Ovary (tissue), 7 donors: ENCODE measurements at regions not wholly inside any gene's neighbourhood (a gene's known extent, or its start where the extent isn't known, plus 50 kb on each side); places are given as distances from the start of the nearest gene placed in this dataset.

Experiments
- DNase-seq, 5 donors: peaks; one replicate each; pipeline ENCODE4 v3.0.0-alpha.2; 2019 to 2020
- H3K27ac ChIP-seq, 2 donors: fragments of 200-600 bp; one replicate each; pipeline versions ENCODE4 v1.5.1 to v1.8.0; 2019 to 2022
- H3K27me3 ChIP-seq: fragments of 200-600 bp; one replicate; pipeline ENCODE4 v1.8.0; 2022
- H3K36me3 ChIP-seq: fragments of 200-600 bp; sonication (generic); one replicate; pipeline ENCODE4 v1.5.1; 2019
- H3K4me1 ChIP-seq: one replicate; pipeline ENCODE4 v1.8.1; 2013; ENCODE audit warnings: mild to moderate bottlenecking, moderate library complexity; ENCODE audit not compliant: insufficient read depth
- H3K4me3 ChIP-seq: fragments of 200-600 bp; sonication (generic); one replicate; pipeline ENCODE4 v1.5.1; 2017
- H3K9me3 ChIP-seq, 2 donors: fragments of 200-600 bp in 1 of 2; sonication (generic) in 1 of 2; one replicate each; pipeline versions ENCODE4 v1.5.1 to v1.8.1; 2013 to 2019; ENCODE audit warnings: mild to moderate bottlenecking in 1 of 2, moderate library complexity in 1 of 2
- EP300 ChIP-seq: sonication (generic); formaldehyde crosslinking; IDR thresholded peaks from one replicate; pipeline ENCODE4 v1.6.1; 2017; ENCODE audit warnings: antibody characterized with exemption
- POLR2A ChIP-seq: fragments of 450-650 bp; IDR thresholded peaks from one replicate; pipeline ENCODE4 v1.6.1; 2017; ENCODE audit warnings: antibody characterized with exemption, mild to moderate bottlenecking, moderate library complexity
- WGBS, 3 donors: extraction: QIAGEN DNeasy Blood & Tissue Kit in 1 of 3; methylation state at CpG; one replicate each; pipeline versions ENCODE4 v1.1.5 to v1.1.7; 2013 to 2017; 5-methylcytosine and 5-hydroxymethylcytosine counted together
- intact Hi-C, 4 donors: fragments of 100-400 bp; cut with DNase I; formaldehyde crosslinking; loops; one replicate each; pipeline versions ENCODE4 v1.11.0 to v1.15.1; 2022 to 2023
- TF ChIP-seq, protein P1 (sequence below), 3 donors: fragments of 450-650 bp in 2 of 3; fragments of 200-600 bp in 1 of 3; IDR thresholded peaks; one replicate each; pipeline versions ENCODE4 v1.5.1 to v1.8.0; 2016 to 2022; ENCODE audit warnings: antibody characterized with exemption in 3 of 3, mild to moderate bottlenecking in 1 of 3
- donor health status: DM: no; HTN: no; CAD: no; lungs with moderate emphysema.
- donor health status: DM: no; HTN: no; CAD: no.
- donor health status: Bipolar disorder and iron deficiency.
- donor health status: DM: no; HTN: no; CAD: no.
- donor health status: DM: yes; HTN: yes; CAD: no.

DNA sequence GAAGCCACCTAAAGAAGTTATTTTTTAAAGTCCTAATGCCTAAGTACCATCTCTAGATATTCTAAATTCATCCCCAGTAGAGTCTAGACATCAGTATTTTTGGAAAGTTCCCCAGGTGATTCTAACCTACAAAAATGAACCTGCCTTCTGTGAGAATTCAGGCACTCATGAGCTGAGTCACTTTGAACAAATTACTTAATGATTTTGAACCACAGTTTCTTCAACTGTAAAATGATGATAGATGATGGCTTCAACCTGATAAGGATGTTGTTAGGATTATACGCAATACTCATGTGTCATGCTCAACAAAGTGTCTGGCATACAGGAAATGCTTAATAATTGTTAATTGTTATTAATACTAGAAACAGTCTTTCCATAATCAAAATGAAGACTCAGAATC, 82.8 kb upstream of the OR5AK2 start:
- intact Hi-C loops, result no loop called here
- Histone ChIP-seq H3K4me3 (no peak overlapping the region), H3K27me3 (no peaks in the 10 kb centered on the region), H3K9me3 (no peaks in the 10 kb centered on the region), H3K36me3 (no peaks in the 10 kb centered on the region), H3K27ac (no peak overlapping the region), H3K4me1 (no peaks in the 10 kb centered on the region)
- TF ChIP-seq EP300 (no peak), POLR2A (no peak)
- TF ChIP-seq, protein P1, sequence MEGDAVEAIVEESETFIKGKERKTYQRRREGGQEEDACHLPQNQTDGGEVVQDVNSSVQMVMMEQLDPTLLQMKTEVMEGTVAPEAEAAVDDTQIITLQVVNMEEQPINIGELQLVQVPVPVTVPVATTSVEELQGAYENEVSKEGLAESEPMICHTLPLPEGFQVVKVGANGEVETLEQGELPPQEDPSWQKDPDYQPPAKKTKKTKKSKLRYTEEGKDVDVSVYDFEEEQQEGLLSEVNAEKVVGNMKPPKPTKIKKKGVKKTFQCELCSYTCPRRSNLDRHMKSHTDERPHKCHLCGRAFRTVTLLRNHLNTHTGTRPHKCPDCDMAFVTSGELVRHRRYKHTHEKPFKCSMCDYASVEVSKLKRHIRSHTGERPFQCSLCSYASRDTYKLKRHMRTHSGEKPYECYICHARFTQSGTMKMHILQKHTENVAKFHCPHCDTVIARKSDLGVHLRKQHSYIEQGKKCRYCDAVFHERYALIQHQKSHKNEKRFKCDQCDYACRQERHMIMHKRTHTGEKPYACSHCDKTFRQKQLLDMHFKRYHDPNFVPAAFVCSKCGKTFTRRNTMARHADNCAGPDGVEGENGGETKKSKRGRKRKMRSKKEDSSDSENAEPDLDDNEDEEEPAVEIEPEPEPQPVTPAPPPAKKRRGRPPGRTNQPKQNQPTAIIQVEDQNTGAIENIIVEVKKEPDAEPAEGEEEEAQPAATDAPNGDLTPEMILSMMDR (IDR thresholded peaks at IDR 0.05), result no peak
- no peak for DNase-seq
- 85 to 97% (median 89%) methylated on average over 1 of the region's 1 CpG for WGBS, 3 donors

DNA sequence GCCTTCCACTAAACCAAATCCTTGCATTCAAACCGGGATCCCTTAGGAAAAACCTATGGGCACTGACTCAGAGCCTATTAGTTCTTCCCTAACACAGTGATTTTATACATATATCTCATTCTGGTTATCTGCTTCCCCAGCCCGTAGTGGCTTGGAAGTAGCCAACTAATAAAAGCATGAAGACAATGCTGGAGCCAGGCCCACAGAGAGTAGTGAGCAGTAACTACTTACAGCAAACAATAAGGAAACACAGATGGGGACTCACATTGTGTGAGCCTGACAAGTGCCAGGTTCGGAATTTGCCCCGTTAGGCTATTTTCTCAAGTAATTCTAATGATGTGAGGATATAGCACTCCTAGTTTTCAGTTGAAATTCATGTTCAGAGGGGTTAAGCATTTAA, 83.3 kb upstream of the OR5AK2 start:
- WGBS, 3 donors, result 79 to 83% (median 82%) methylated on average over 4 of the region's 4 CpGs
- Histone ChIP-seq H3K4me3 (no peak overlapping the region), H3K4me1 (no peaks in the 10 kb centered on the region), H3K27me3 (no peaks in the 10 kb centered on the region), H3K27ac (no peak overlapping the region), H3K9me3 (no peaks in the 10 kb centered on the region), H3K36me3 (no peaks in the 10 kb centered on the region)
- intact Hi-C loops, result no loop called here
- TF ChIP-seq EP300 (no peak), POLR2A (no peak)
- TF ChIP-seq, protein P1 (IDR thresholded peaks at IDR 0.05), result no peak
- no peak for DNase-seq

DNA sequence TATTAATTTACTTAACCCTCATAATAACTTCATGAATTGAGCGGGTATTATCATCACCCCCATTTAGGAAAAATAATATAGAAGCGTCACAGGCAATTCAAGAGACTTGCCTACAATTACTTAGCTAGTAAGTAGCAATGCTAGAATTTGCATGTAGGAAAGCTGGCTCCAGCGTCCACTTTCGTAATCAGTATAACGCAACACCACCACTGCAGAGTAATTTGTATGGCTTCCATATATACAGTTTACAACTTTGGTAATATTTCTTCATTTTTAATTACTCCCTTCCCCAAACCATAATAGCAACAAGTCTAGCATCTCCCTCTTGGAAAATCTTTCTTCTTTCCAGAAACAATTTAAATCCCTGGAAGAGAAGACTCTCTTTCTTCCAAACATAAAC, 89.9 kb upstream of the OR5AK2 start:
- no peak for TF ChIP-seq EP300
- no peak for TF ChIP-seq POLR2A
- TF ChIP-seq, protein P1 (IDR thresholded peaks at IDR 0.05), result no peak
- WGBS, 3 donors, result 89 to 95% (median 90%) methylated on average over 5 of the region's 5 CpGs
- no peaks in the 10 kb centered on the region for H3K9me3 ChIP-seq
- intact Hi-C loops, result no loop called here
- H3K4me3 ChIP-seq, result no peak overlapping the region
- H3K27ac ChIP-seq, result no peak overlapping the region
- no peak for DNase-seq
- H3K4me1 ChIP-seq, result no peaks in the 10 kb centered on the region
- H3K36me3 ChIP-seq, result no peaks in the 10 kb centered on the region
- H3K27me3 ChIP-seq, result no peaks in the 10 kb centered on the region

DNA sequence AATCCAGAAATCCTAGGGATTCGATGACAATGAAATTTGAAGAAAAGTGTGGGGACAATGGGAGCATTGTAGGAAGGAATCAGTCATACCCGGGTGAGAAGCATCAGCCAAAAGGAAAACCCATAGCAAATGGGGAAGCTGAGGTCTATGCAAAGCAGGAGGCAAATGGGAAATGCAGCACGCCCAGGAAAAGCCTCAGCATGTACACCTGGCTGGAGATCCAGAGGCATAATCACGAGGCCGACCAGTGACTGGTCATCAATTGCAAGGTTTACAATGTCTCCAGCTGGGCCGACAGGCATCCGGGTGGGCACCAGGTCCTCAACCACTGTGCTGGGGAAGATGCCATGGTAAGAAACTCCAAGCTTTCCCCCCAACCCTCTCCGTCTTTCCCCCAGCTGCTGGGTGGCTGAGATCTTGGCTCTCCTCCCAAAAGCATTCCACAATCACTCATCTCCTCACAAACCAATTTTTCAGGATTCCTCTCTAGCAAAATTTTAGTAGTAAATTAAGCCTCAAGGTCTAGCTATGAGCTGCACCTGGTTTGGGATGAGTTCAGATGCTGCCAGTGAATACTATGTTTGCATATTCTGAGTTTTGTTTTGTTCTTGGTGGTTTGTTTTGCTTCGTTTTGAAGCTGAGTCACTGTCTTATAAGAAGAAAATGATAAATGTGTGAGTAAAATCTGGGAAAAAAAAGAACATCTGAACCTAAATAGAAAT, 98.0 kb upstream of the OR5AK2 start:
- no peaks in the 10 kb centered on the region for H3K9me3 ChIP-seq
- no peak for DNase-seq
- 45 to 66% (median 58%) methylated on average over 9 of the region's 9 CpGs for WGBS, 3 donors
- TF ChIP-seq EP300 (no peak), POLR2A (no peak)
- TF ChIP-seq, protein P1 (IDR thresholded peaks at IDR 0.05), result no peak
- no peak overlapping the region for H3K4me3 ChIP-seq
- H3K27ac ChIP-seq, result no peak overlapping the region
- H3K4me1 ChIP-seq, result no peaks in the 10 kb centered on the region
- H3K36me3 ChIP-seq, result no peaks in the 10 kb centered on the region
- intact Hi-C loops, result no loop called here
- H3K27me3 ChIP-seq, result no peaks in the 10 kb centered on the region
